H1 (cell line): ENCODE measurements at regions not wholly inside any gene's neighbourhood (a gene's known extent, or its start where the extent isn't known, plus 50 kb on each side); places are given as distances from the start of the nearest gene placed in this dataset.

Source experiments
- ATF2 ChIP-seq: IDR thresholded peaks from 2 replicates; pipeline ENCODE4 v1.6.1; 2012; ENCODE audit warnings: low read length, inconsistent platforms
- BRCA1 ChIP-seq: IDR thresholded peaks from 2 replicates; pipeline ENCODE4 v1.6.1; 2012; ENCODE audit warnings: low read depth, low read length, improper control_type of control experiment
- SIX5 ChIP-seq: IDR thresholded peaks from 2 replicates; pipeline ENCODE4 v1.6.1; 2011; ENCODE audit warnings: mild to moderate bottlenecking, low read depth, low read length

GRCh38 chr17:22717211-22717610 lies 1024.9 kb downstream of the KCNJ18 start (continued):
- TF ChIP-seq ATF2 (no peak), BRCA1 (no peak), SIX5 (no peak)
